ENCODE measurements at regions not wholly inside any gene's neighbourhood (a gene's known extent, or its start where the extent isn't known, plus 50 kb on each side); places are given as distances from the start of the nearest gene placed in this dataset.

DNA sequence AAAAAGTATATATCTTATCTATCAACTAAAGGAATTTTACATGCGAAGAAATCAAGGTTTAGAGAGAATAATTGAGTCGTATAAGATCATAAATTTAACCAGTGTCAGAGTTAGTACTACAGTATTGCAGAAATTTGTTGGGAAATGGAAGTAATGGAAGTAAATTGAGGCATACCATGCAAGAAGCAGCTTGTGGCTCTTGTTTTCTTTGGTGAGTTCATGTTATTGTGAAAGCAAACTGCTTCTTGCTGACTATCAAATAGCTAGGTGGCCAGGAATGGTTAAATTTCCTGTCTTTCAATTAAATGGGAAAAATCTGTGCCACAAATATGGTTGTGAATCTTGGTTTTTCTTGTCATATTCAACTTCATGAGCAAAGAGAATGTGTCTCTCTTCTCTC, 652.7 kb downstream of the LMO4 start:
- TF ChIP-seq SPI1 (IDR thresholded peaks at IDR 0.05; ENCODE audit: borderline replicate concordance, low read depth): no peak
- TF ChIP-seq, protein P1, sequence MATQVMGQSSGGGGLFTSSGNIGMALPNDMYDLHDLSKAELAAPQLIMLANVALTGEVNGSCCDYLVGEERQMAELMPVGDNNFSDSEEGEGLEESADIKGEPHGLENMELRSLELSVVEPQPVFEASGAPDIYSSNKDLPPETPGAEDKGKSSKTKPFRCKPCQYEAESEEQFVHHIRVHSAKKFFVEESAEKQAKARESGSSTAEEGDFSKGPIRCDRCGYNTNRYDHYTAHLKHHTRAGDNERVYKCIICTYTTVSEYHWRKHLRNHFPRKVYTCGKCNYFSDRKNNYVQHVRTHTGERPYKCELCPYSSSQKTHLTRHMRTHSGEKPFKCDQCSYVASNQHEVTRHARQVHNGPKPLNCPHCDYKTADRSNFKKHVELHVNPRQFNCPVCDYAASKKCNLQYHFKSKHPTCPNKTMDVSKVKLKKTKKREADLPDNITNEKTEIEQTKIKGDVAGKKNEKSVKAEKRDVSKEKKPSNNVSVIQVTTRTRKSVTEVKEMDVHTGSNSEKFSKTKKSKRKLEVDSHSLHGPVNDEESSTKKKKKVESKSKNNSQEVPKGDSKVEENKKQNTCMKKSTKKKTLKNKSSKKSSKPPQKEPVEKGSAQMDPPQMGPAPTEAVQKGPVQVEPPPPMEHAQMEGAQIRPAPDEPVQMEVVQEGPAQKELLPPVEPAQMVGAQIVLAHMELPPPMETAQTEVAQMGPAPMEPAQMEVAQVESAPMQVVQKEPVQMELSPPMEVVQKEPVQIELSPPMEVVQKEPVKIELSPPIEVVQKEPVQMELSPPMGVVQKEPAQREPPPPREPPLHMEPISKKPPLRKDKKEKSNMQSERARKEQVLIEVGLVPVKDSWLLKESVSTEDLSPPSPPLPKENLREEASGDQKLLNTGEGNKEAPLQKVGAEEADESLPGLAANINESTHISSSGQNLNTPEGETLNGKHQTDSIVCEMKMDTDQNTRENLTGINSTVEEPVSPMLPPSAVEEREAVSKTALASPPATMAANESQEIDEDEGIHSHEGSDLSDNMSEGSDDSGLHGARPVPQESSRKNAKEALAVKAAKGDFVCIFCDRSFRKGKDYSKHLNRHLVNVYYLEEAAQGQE (IDR thresholded peaks at IDR 0.05; ENCODE audit: insufficient replicate concordance, low read depth): no peak
- no peak for TF ChIP-seq POLR2AphosphoS5 (IDR thresholded peaks at IDR 0.05; ENCODE audit: low read depth)
- TF ChIP-seq GABPA (IDR thresholded peaks at IDR 0.05; ENCODE audit: low read depth): no peak
- TF ChIP-seq, protein P2, sequence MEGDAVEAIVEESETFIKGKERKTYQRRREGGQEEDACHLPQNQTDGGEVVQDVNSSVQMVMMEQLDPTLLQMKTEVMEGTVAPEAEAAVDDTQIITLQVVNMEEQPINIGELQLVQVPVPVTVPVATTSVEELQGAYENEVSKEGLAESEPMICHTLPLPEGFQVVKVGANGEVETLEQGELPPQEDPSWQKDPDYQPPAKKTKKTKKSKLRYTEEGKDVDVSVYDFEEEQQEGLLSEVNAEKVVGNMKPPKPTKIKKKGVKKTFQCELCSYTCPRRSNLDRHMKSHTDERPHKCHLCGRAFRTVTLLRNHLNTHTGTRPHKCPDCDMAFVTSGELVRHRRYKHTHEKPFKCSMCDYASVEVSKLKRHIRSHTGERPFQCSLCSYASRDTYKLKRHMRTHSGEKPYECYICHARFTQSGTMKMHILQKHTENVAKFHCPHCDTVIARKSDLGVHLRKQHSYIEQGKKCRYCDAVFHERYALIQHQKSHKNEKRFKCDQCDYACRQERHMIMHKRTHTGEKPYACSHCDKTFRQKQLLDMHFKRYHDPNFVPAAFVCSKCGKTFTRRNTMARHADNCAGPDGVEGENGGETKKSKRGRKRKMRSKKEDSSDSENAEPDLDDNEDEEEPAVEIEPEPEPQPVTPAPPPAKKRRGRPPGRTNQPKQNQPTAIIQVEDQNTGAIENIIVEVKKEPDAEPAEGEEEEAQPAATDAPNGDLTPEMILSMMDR (IDR thresholded peaks at IDR 0.05; ENCODE audit: insufficient read depth, low read length): no peak
- peaks cover 4% of the 10 kb centered on the region for H3K27me3 ChIP-seq (ENCODE audit: insufficient read depth, poor library complexity, severe bottlenecking)
- H3K27ac ChIP-seq (replicated peaks): no peak overlapping the region
- H3K4me3 ChIP-seq (replicated peaks; ENCODE audit: insufficient read depth, low read length): no peak overlapping the region
- DNase-seq (ENCODE audit: low read depth in 1 of 2, low spot score in 1 of 2): no peak

DNA sequence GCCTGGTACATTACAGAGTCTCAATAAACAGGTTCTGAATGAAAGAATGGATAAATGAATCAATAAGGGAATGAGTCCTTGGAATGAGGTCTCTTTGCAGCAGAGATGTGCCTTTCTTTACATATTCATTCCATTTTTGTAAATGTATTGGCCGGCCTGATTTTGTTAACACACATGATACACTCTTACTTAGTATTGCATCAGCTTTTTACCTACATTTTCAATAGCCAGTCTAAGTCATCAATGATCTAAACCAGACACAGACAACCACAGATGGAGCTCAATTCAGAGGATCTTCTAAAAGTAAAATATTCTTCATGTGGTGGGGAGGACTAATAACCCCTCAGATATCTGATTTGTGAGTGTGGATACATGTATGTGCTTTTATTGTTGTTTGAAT, 653.1 kb downstream of the LMO4 start:
- no peak overlapping the region for H3K4me3 ChIP-seq (replicated peaks; ENCODE audit: insufficient read depth, low read length)
- no peak overlapping the region for H3K27ac ChIP-seq (replicated peaks)
- DNase-seq (ENCODE audit: low read depth in 1 of 2, low spot score in 1 of 2): no peak
- TF ChIP-seq, protein P1 (IDR thresholded peaks at IDR 0.05; ENCODE audit: insufficient replicate concordance, low read depth): no peak
- TF ChIP-seq POLR2AphosphoS5 (IDR thresholded peaks at IDR 0.05; ENCODE audit: low read depth): no peak
- TF ChIP-seq GABPA (IDR thresholded peaks at IDR 0.05; ENCODE audit: low read depth): no peak
- no peak for TF ChIP-seq SPI1 (IDR thresholded peaks at IDR 0.05; ENCODE audit: borderline replicate concordance, low read depth)
- TF ChIP-seq, protein P2 (IDR thresholded peaks at IDR 0.05; ENCODE audit: insufficient read depth, low read length): no peak
- H3K27me3 ChIP-seq (ENCODE audit: insufficient read depth, poor library complexity, severe bottlenecking): peaks cover 4% of the 10 kb centered on the region

DNA sequence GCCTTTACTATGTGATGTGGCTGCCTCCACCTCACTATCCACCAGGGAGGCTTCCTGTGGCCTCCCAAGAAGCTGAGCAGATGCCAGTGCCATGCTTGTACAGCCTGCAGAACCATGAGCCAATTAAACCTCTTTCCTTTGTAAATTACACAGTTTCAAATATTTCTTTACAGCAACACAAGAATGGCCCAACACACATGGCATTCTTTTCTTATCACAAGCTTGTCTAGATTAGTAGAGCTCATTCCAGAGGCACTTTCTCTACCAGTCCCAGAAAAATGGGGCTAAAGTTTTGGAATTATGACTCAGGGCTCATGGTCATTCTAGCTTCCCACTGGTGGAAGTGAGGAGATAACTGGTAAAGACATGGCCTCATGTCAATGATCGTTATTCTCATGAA, 655.2 kb downstream of the LMO4 start:
- H3K27ac ChIP-seq (replicated peaks): no peak overlapping the region
- no peak for DNase-seq (ENCODE audit: low read depth in 1 of 2, low spot score in 1 of 2)
- TF ChIP-seq SPI1 (IDR thresholded peaks at IDR 0.05; ENCODE audit: borderline replicate concordance, low read depth) (no peak), POLR2AphosphoS5 (IDR thresholded peaks at IDR 0.05; ENCODE audit: low read depth) (no peak), GABPA (IDR thresholded peaks at IDR 0.05; ENCODE audit: low read depth) (no peak)
- TF ChIP-seq, protein P1 (IDR thresholded peaks at IDR 0.05; ENCODE audit: insufficient replicate concordance, low read depth): no peak
- TF ChIP-seq, protein P2 (IDR thresholded peaks at IDR 0.05; ENCODE audit: insufficient read depth, low read length): no peak
- peaks cover 2% of the 10 kb centered on the region for H3K27me3 ChIP-seq (ENCODE audit: insufficient read depth, poor library complexity, severe bottlenecking)
- H3K4me3 ChIP-seq (replicated peaks; ENCODE audit: insufficient read depth, low read length): no peak overlapping the region

Data from HL-60 (cell line).